ENCODE measurements at regions not wholly inside any gene's neighbourhood (a gene's known extent, or its start where the extent isn't known, plus 50 kb on each side); places are given as distances from the start of the nearest gene placed in this dataset.
A peak's percentile ranks its signal among the peaks of the same experiment; 100 is the strongest.

- Histone ChIP-seq H3K27me3 (no peaks in the 10 kb centered on the region), H3K27ac (no peak overlapping the region), H3K36me3 (no peaks in the 10 kb centered on the region), H3K9me3 (no peaks in the 10 kb centered on the region), H3K4me3 (ENCODE audit: low read depth in 1 of 2, low read length in 1 of 2) (no peak overlapping the region), H3K4me1 (ENCODE audit: control insufficient read depth in 1 of 2, insufficient read depth in 1 of 2, low read depth in 1 of 2, low read length in 1 of 2) (peaks cover 0 to 13% of the 10 kb centered on the region in 2 experiments)
- no peak for TF ChIP-seq CTCF (IDR thresholded peaks at IDR 0.05)
Measured at GRCh38 chr2:226216575-226216974, 583.0 kb downstream of the IRS1 start.

GRCh38 chr2:226215902-226216503 lies 583.6 kb downstream of the IRS1 start:
- Histone ChIP-seq H3K27ac (no peak overlapping the region), H3K27me3 (no peaks in the 10 kb centered on the region), H3K36me3 (no peaks in the 10 kb centered on the region), H3K4me3 (ENCODE audit: low read depth in 1 of 2, low read length in 1 of 2) (no peak overlapping the region), H3K4me1 (ENCODE audit: control insufficient read depth in 1 of 2, insufficient read depth in 1 of 2, low read depth in 1 of 2, low read length in 1 of 2) (peaks cover 0 to 13% of the 10 kb centered on the region in 2 experiments), H3K9me3 (no peaks in the 10 kb centered on the region)
- TF ChIP-seq CTCF (IDR thresholded peaks at IDR 0.05) = peak; percentile 36

DNA sequence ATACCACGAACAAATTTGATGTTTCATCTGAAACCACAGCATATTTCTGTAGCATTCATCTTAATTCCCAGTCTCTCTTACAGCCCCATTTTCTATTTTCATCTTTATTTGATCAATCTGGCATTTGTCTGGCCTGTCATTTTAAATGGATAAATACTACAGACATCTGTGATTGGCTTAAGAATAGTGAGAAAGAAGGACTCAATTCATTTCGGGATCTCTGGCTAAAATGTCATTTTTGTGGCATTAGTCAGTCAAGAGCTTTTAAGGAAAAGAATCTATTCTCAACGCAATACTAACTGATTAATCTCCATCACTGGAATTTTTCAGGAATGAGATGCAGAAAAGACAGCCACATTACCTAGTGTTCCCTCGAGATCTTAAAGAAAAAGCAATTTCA lies 585.9 kb downstream of the IRS1 start:
- Histone ChIP-seq H3K27me3 (no peaks in the 10 kb centered on the region), H3K9me3 (no peaks in the 10 kb centered on the region), H3K4me1 (ENCODE audit: control insufficient read depth in 1 of 2, insufficient read depth in 1 of 2, low read depth in 1 of 2, low read length in 1 of 2) (peaks cover 0 to 13% of the 10 kb centered on the region in 2 experiments), H3K4me3 (ENCODE audit: low read depth in 1 of 2, low read length in 1 of 2) (no peak overlapping the region), H3K36me3 (no peaks in the 10 kb centered on the region), H3K27ac (no peak overlapping the region)
- no peak for TF ChIP-seq CTCF (IDR thresholded peaks at IDR 0.05)

DNA sequence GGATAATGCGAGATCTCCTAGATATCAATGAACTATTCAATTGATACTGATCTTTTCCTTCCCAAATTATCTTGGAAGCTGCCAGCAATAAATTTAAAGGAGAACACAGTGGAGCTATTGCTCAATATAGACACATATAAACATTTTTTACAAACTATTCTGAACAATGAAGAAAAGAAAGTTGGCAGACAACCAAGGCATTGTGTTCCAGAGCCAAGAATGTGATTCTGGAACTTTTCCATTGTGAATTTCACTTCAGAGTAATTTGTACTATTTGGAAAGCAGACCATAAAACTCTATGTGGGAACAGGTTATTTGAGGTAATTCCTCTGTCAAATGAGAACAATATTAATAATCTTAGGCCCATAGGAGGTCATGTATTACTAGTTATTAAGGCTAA lies 588.2 kb downstream of the IRS1 start:
- no peaks in the 10 kb centered on the region for H3K27me3 ChIP-seq
- TF ChIP-seq CTCF (IDR thresholded peaks at IDR 0.05) = no peak
- no peak overlapping the region for H3K27ac ChIP-seq

DNA sequence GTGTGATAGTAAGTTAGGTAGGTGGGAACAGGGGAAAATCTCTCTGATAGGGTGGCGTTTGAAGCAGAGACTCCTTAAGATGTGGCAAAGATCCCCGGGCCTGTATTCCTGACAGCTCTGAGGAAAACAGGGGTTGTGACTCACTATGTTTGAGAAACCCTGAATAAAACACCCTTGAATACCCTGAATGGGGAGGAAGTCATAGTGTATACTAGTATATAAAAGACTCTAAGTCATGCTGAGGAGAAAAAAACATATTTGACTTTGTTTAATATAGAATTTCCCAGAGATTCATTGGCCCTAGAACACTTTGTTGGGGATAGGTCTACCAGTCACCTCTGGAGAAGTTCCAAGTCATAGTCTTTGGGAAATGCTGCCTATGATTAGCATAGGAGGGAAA lies 590.9 kb downstream of the IRS1 start:
- no peaks in the 10 kb centered on the region for H3K36me3 ChIP-seq
- no peak for TF ChIP-seq CTCF (IDR thresholded peaks at IDR 0.05)
- H3K9me3 ChIP-seq = no peaks in the 10 kb centered on the region
- H3K27ac ChIP-seq = no peak overlapping the region
- H3K4me1 ChIP-seq (ENCODE audit: control insufficient read depth in 1 of 2, insufficient read depth in 1 of 2, low read depth in 1 of 2, low read length in 1 of 2) = no peaks in the 10 kb centered on the region
- H3K4me3 ChIP-seq (ENCODE audit: low read depth in 1 of 2, low read length in 1 of 2) = no peak overlapping the region
- H3K27me3 ChIP-seq = no peaks in the 10 kb centered on the region

More for the DNA sequence above, 588.2 kb downstream of the IRS1 start:
- no peaks in the 10 kb centered on the region for H3K36me3 ChIP-seq
- H3K4me3 ChIP-seq (ENCODE audit: low read depth in 1 of 2, low read length in 1 of 2) = no peak overlapping the region
- H3K9me3 ChIP-seq = no peaks in the 10 kb centered on the region
- H3K4me1 ChIP-seq (ENCODE audit: control insufficient read depth in 1 of 2, insufficient read depth in 1 of 2, low read depth in 1 of 2, low read length in 1 of 2) = peaks cover 0 to 13% of the 10 kb centered on the region in 2 experiments

Data from neutrophil (primary cell).